HG03064 (cell line): ENCODE measurements at regions not wholly inside any gene's neighbourhood (a gene's known extent, or its start where the extent isn't known, plus 50 kb on each side); places are given as distances from the start of the nearest gene placed in this dataset.

Experiments
- ATAC-seq: cut with Tn5 transposase; IDR thresholded peaks from one replicate; pipeline ENCODE4 v1.9.1; 2021; ENCODE audit warnings: low read depth; ENCODE audit not compliant: unreplicated experiment

- peak; percentile 99 for ATAC-seq
These were observed 1037.3 kb upstream of the ACO1 start for GRCh38 chr9:31347082-31347617.

GRCh38 chr9:31355159-31355882, 1029.1 kb upstream of the ACO1 start:
- no peak for ATAC-seq

GRCh38 chr9:31355965-31356364, 1028.5 kb upstream of the ACO1 start:
- ATAC-seq: no peak

- no peak for ATAC-seq
These were observed 1025.4 kb upstream of the ACO1 start for GRCh38 chr9:31359071-31359470.

GRCh38 chr9:31364171-31364570, 1020.3 kb upstream of the ACO1 start:
- no peak for ATAC-seq

GRCh38 chr9:31372799-31373587, 1011.5 kb upstream of the ACO1 start:
- ATAC-seq: no peak

GRCh38 chr9:31377358-31377757, 1007.1 kb upstream of the ACO1 start:
- ATAC-seq: no peak

- no peak for ATAC-seq
These were observed 995.8 kb upstream of the ACO1 start for GRCh38 chr9:31388660-31389059.

GRCh38 chr9:31389075-31389474, 995.4 kb upstream of the ACO1 start:
- no peak for ATAC-seq

GRCh38 chr9:31390403-31391025, 993.9 kb upstream of the ACO1 start:
- peak; percentile 50 for ATAC-seq

- ATAC-seq: no peak
These were observed 991.2 kb upstream of the ACO1 start for GRCh38 chr9:31393240-31393639.

- no peak for ATAC-seq
These were observed 990.4 kb upstream of the ACO1 start for GRCh38 chr9:31394015-31394473.

GRCh38 chr9:31412081-31412480, 972.4 kb upstream of the ACO1 start:
- ATAC-seq: no peak

- ATAC-seq: no peak
These were observed 969.3 kb upstream of the ACO1 start for GRCh38 chr9:31415164-31415563.

GRCh38 chr9:31418419-31418818, 966.0 kb upstream of the ACO1 start:
- no peak for ATAC-seq

- peak; percentile 64 for ATAC-seq
These were observed 940.6 kb upstream of the ACO1 start for GRCh38 chr9:31443630-31444457.

GRCh38 chr9:31445357-31445756, 939.1 kb upstream of the ACO1 start:
- ATAC-seq: no peak

GRCh38 chr9:31445960-31446359, 938.5 kb upstream of the ACO1 start:
- ATAC-seq: no peak

GRCh38 chr9:31467075-31467474, 917.4 kb upstream of the ACO1 start:
- ATAC-seq: no peak

GRCh38 chr9:31470051-31470450, 914.4 kb upstream of the ACO1 start:
- no peak for ATAC-seq
